Pancreas (tissue), 10 donors: ENCODE measurements at regions not wholly inside any gene's neighbourhood (a gene's known extent, or its start where the extent isn't known, plus 50 kb on each side); places are given as distances from the start of the nearest gene placed in this dataset.
A peak's percentile ranks its signal among the peaks of the same experiment; 100 is the strongest.

Experiments
- ATAC-seq, 4 donors: fragments of 200-7000 bp; cut with Tn5 transposase; one replicate each; pipeline versions ENCODE4 v1.8.0 to v1.9.1; 2020; ENCODE audit warnings: mild to moderate bottlenecking in 4 of 4, moderate library complexity in 4 of 4
- DNase-seq, 6 donors: peaks; one replicate each; pipeline ENCODE4 v3.0.0-alpha.2; 2020
- FAIRE-seq: peaks from 2 replicates; lab custom pipeline; 2012; peaks lifted over from hg19 to GRCh38; lab: Jason Lieb, UNC
- H3K27ac ChIP-seq, 4 donors: fragments of 200-600 bp; sonication (generic); 1 replicate in 3 of 4; 2 replicates in 1 of 4; pipeline versions ENCODE4 v1.5.0 to v1.8.0; 2020
- H3K27me3 ChIP-seq, 4 donors: fragments of 200-600 bp; one replicate each; pipeline ENCODE4 v1.8.0; 2021
- H3K36me3 ChIP-seq, 3 donors: fragments of 200-600 bp; sonication (generic) in 1 of 3; one replicate each; pipeline versions ENCODE4 v1.5.0 to v1.8.0; 2020 to 2021
- H3K4me1 ChIP-seq, 3 donors: fragments of 200-600 bp; one replicate each; pipeline ENCODE4 v1.8.0; 2021
- H3K4me3 ChIP-seq, 4 donors: fragments of 200-600 bp; sonication (generic) in 2 of 4; one replicate each; pipeline versions ENCODE4 v1.5.0 to v1.8.0; 2020 to 2021
- H3K9me3 ChIP-seq, 4 donors: fragments of 200-600 bp; one replicate each; pipeline ENCODE4 v1.8.0; 2021
- WGBS, 2 donors: extraction: QIAGEN DNeasy Blood & Tissue Kit; methylation state at CpG; one replicate each; pipeline ENCODE4 v1.1.7; 2013; 5-methylcytosine and 5-hydroxymethylcytosine counted together
- intact Hi-C, 3 donors: fragments of 100-400 bp; cut with DNase I; formaldehyde crosslinking; loops; one replicate each; pipeline versions ENCODE4 v1.11.1 to v1.14.2; 2022
- TF ChIP-seq, protein P1 (sequence below), 4 donors: fragments of 200-600 bp; sonication (generic) in 3 of 4; IDR thresholded peaks; one replicate each; pipeline versions ENCODE4 v1.5.0 to v1.8.0; 2021; ENCODE audit warnings: antibody characterized with exemption in 4 of 4
- donor health status: healthy with polysubstance abuse.
- donor health status: DM: no; HTN: no; CAD: no; lungs with moderate emphysema.
- donor health status: DM: no; HTN: no; CAD: no.
- donor health status: control.
- donor health status: control.
- donor health status: Bipolar disorder and iron deficiency.
- donor health status: DM: yes; HTN: yes; CAD: no.
- donor health status: DM: no; HTN: no; CAD: no.
- donor health status: DM: no; HTN: no; CAD: no.
- donor health status: DM: yes; HTN: yes; CAD: no.

DNA sequence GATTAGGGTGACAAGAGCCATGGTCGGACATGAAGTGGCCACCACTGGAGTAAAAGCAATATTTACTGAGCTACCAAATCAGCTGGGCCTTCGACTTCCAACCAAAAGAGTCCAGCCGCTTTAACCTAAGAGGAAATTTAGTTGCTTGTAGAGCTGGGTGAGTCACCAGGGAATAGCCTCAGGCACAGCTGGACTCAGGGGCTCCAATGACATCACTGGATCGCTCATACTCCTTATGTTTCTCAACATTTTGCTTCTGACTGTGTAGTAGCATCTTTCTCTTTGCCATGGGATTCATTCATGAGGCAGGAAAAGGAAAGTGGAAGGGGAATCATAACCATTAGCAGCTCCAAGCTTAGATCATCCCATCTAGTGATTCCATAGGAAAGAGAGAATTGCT is 664.4 kb downstream of the MATN1 start:
- ATAC-seq, result no peak
- no peak for FAIRE-seq
- Histone ChIP-seq H3K9me3 (no peaks in the 10 kb centered on the region), H3K4me3 (no peak overlapping the region), H3K36me3 (no peaks in the 10 kb centered on the region), H3K27ac (no peak overlapping the region), H3K4me1 (no peaks in the 10 kb centered on the region), H3K27me3 (peaks cover 0 to 9% (median 0%) of the 10 kb centered on the region in 4 donors)
- DNase-seq, result no peak
- WGBS, 2 donors, result 42 to 60% methylated on average over 4 of the region's 4 CpGs
- TF ChIP-seq, protein P1, sequence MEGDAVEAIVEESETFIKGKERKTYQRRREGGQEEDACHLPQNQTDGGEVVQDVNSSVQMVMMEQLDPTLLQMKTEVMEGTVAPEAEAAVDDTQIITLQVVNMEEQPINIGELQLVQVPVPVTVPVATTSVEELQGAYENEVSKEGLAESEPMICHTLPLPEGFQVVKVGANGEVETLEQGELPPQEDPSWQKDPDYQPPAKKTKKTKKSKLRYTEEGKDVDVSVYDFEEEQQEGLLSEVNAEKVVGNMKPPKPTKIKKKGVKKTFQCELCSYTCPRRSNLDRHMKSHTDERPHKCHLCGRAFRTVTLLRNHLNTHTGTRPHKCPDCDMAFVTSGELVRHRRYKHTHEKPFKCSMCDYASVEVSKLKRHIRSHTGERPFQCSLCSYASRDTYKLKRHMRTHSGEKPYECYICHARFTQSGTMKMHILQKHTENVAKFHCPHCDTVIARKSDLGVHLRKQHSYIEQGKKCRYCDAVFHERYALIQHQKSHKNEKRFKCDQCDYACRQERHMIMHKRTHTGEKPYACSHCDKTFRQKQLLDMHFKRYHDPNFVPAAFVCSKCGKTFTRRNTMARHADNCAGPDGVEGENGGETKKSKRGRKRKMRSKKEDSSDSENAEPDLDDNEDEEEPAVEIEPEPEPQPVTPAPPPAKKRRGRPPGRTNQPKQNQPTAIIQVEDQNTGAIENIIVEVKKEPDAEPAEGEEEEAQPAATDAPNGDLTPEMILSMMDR (IDR thresholded peaks at IDR 0.05), result no peak
- intact Hi-C loops, result no loop called here

DNA sequence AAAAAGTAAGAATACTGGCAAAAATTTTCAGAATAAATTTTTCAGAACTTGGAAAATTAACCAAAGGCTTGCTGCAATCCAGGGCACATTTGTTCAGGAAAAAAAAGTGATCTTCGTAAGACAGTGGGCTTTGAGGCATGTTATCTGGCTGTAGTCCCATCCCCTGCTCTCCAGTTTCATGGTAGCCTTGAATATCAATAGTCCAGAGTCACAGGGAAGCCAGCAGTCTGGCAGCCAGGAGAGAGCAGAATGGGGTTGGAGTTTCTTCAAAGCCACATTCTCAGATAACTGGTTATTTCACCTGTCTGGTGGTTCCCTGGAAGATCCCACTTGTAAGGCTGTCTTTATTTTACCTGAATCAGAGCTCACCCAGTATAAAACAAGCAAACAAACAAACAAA is 669.3 kb downstream of the MATN1 start:
- no peak for ATAC-seq
- no peaks in the 10 kb centered on the region for H3K9me3 ChIP-seq
- H3K4me3 ChIP-seq, result no peak overlapping the region
- WGBS, 2 donors, result 37 to 46% methylated on average over 1 of the region's 1 CpG
- DNase-seq, result no peak
- TF ChIP-seq, protein P1 (IDR thresholded peaks at IDR 0.05), result no peak
- no peaks in the 10 kb centered on the region for H3K4me1 ChIP-seq
- intact Hi-C loops, result no loop called here
- H3K27me3 ChIP-seq, result peaks cover 0 to 9% (median 0%) of the 10 kb centered on the region in 4 donors
- no peaks in the 10 kb centered on the region for H3K36me3 ChIP-seq
- no peak overlapping the region for H3K27ac ChIP-seq
- FAIRE-seq, result no peak

DNA sequence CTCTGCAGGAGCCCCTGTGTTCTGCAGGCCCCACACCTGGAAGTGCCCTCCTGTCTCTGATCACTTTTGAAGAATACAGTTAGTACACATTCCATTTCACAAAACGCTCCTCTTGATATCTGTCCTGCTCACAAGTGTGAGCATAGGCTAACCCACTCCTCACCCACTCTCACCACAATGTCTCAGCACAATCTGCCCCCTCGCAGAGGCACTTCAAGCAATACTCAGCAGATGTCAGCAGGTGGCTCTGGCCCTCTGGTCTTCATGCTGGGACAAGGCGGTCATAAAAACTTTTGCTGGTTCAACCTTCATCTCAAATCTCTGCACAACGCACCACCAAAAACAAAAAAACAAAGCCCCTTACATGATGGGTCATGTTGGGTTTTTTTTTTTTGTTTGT is 671.2 kb downstream of the MATN1 start:
- TF ChIP-seq, protein P1 (IDR thresholded peaks at IDR 0.05), result no peak
- H3K36me3 ChIP-seq, result no peaks in the 10 kb centered on the region
- H3K27me3 ChIP-seq, result peaks cover 0 to 9% (median 0%) of the 10 kb centered on the region in 4 donors
- no peak for ATAC-seq
- H3K4me1 ChIP-seq, result no peaks in the 10 kb centered on the region
- intact Hi-C loops, result no loop called here
- WGBS, 2 donors, result 33 to 49% methylated on average over 4 of the region's 4 CpGs
- no peak for FAIRE-seq
- H3K9me3 ChIP-seq, result no peaks in the 10 kb centered on the region
- no peak overlapping the region for H3K4me3 ChIP-seq
- DNase-seq, result no peak
- H3K27ac ChIP-seq, result no peak overlapping the region

DNA sequence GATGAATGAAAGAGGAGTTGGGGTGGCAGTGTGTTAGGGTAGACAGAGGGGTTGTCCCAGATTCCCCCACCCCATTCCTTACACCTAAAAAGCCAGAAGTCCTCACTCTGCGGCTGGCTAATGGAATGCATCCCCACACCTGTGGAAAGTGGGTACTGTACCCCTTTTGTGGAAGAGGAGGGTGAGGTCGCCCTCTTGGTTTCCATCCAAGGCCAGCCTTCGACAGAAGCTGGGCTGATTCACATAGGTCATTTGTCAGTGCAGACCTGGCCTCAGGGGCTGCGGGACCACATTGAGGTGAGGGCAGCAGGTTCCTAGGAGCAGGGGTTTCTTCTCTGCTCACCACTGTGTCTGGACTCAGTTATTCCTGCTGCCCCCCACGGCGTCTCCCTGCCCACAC is 671.6 kb downstream of the MATN1 start:
- Histone ChIP-seq H3K4me1 (no peaks in the 10 kb centered on the region), H3K27ac (no peak overlapping the region), H3K36me3 (no peaks in the 10 kb centered on the region), H3K27me3 (peaks cover 0 to 9% (median 0%) of the 10 kb centered on the region in 4 donors), H3K9me3 (no peaks in the 10 kb centered on the region), H3K4me3 (no peak overlapping the region)
- DNase-seq (no peak), FAIRE-seq (no peak), ATAC-seq (no peak)
- intact Hi-C loops, result no loop called here
- WGBS, 2 donors, result 48 to 65% methylated on average over 6 of the region's 6 CpGs
- TF ChIP-seq, protein P1 (IDR thresholded peaks at IDR 0.05), result no peak

DNA sequence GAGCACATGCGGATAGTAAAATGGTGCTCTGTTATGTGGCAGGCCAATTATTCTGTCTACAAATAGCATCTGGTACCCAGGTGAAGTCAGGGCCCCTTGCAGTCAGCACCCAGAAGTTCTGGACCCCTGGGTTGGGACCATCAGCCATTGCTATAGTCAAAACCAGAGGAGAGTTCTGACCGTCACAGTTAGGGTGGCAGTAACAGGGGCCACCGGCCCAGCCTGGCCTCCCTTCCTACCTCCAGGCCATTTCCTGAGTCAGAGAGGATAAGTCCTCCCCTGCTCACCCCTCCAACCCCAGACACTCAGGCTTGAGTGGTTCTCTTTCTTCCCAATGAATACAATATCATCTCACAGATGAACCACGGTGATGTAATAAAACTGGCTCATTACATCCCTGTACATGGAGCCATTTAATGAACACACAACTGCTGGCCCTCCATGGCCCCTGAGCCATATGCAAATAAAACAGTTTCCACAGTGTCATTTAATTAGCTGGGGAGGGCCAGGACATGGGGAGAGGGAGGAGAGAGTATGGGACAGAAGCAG is 673.6 kb downstream of the MATN1 start:
- H3K4me3 ChIP-seq, result no peak overlapping the region
- DNase-seq, result peak in 1 of 6 donors; percentile 19
- intact Hi-C loops, result no loop called here
- H3K27ac ChIP-seq, result no peak overlapping the region
- no peak for ATAC-seq
- FAIRE-seq, result no peak
- H3K27me3 ChIP-seq, result no peaks in the 10 kb centered on the region
- no peaks in the 10 kb centered on the region for H3K9me3 ChIP-seq
- TF ChIP-seq, protein P1 (IDR thresholded peaks at IDR 0.05), result no peak
- 60 to 74% methylated on average over 4 of the region's 4 CpGs for WGBS, 2 donors
- H3K4me1 ChIP-seq, result no peaks in the 10 kb centered on the region
- H3K36me3 ChIP-seq, result no peaks in the 10 kb centered on the region
